ENCODE measurements at regions not wholly inside any gene's neighbourhood (a gene's known extent, or its start where the extent isn't known, plus 50 kb on each side); places are given as distances from the start of the nearest gene placed in this dataset.

DNA sequence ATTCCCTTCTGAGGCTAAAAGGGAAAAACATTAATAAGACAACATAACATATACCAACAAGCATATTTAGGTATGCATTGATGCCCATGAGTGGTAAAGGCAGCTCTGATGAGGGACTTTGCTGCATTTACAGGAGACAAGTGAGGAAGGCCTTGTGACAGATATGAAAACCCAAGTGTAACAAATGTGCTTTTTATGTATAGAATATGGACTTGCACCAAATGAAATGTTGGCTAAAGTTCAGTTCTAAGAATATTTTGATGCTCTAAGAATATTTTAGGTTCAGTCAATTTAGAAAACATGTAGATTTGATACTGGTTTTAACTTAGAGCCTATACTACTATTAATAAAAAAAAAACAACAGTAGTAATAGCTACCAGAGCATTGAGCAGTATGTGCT lies 424.7 kb downstream of the LMO4 start:
- no peak for TF ChIP-seq POLR2A (IDR thresholded peaks at IDR 0.05)
- TF ChIP-seq, protein P1, sequence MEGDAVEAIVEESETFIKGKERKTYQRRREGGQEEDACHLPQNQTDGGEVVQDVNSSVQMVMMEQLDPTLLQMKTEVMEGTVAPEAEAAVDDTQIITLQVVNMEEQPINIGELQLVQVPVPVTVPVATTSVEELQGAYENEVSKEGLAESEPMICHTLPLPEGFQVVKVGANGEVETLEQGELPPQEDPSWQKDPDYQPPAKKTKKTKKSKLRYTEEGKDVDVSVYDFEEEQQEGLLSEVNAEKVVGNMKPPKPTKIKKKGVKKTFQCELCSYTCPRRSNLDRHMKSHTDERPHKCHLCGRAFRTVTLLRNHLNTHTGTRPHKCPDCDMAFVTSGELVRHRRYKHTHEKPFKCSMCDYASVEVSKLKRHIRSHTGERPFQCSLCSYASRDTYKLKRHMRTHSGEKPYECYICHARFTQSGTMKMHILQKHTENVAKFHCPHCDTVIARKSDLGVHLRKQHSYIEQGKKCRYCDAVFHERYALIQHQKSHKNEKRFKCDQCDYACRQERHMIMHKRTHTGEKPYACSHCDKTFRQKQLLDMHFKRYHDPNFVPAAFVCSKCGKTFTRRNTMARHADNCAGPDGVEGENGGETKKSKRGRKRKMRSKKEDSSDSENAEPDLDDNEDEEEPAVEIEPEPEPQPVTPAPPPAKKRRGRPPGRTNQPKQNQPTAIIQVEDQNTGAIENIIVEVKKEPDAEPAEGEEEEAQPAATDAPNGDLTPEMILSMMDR (IDR thresholded peaks at IDR 0.05) = no peak
- Histone ChIP-seq H3K27ac (no peak overlapping the region), H3K4me3 (no peak overlapping the region), H3K9me3 (no peaks in the 10 kb centered on the region), H3K4me1 (no peaks in the 10 kb centered on the region), H3K36me3 (no peaks in the 10 kb centered on the region), H3K27me3 (no peaks in the 10 kb centered on the region)
- no peak for DNase-seq (ENCODE audit: low spot score in 2 of 2)

- Histone ChIP-seq H3K9me3 (no peaks in the 10 kb centered on the region), H3K36me3 (no peaks in the 10 kb centered on the region), H3K27me3 (no peaks in the 10 kb centered on the region), H3K4me3 (no peak overlapping the region), H3K27ac (no peak overlapping the region), H3K4me1 (no peaks in the 10 kb centered on the region)
- no peak for DNase-seq (ENCODE audit: low spot score in 2 of 2)
- TF ChIP-seq EP300 (IDR thresholded peaks at IDR 0.05) (no peak), POLR2A (IDR thresholded peaks at IDR 0.05) (no peak)
- TF ChIP-seq, protein P1 (IDR thresholded peaks at IDR 0.05) = no peak
Observed at GRCh38 chr1:87754139-87754538, 425.5 kb downstream of the LMO4 start.

GRCh38 chr1:87757676-87758075 lies 429.0 kb downstream of the LMO4 start:
- Histone ChIP-seq H3K4me3 (no peak overlapping the region), H3K27ac (no peak overlapping the region)
- 66 to 83% methylated on average over 9 of the region's 9 CpGs for WGBS, 2 donors

GRCh38 chr1:87759421-87760087 lies 430.9 kb downstream of the LMO4 start:
- no peak for DNase-seq (ENCODE audit: low spot score in 2 of 2)
- no peaks in the 10 kb centered on the region for H3K9me3 ChIP-seq
- no peaks in the 10 kb centered on the region for H3K36me3 ChIP-seq
- H3K4me3 ChIP-seq = no peak overlapping the region
- H3K27ac ChIP-seq = no peak overlapping the region
- H3K4me1 ChIP-seq = peaks cover 0 to 19% (median 0%) of the 10 kb centered on the region in 4 donors
- WGBS, 2 donors = 22 to 23% methylated on average over 4 of the region's 4 CpGs
- no peaks in the 10 kb centered on the region for H3K27me3 ChIP-seq
- no peak for TF ChIP-seq POLR2A (IDR thresholded peaks at IDR 0.05)
- TF ChIP-seq EP300 (IDR thresholded peaks at IDR 0.05) = no peak
- TF ChIP-seq, protein P1 (IDR thresholded peaks at IDR 0.05) = no peak

More at GRCh38 chr1:87757676-87758075, 429.0 kb downstream of the LMO4 start:
- Histone ChIP-seq H3K9me3 (no peaks in the 10 kb centered on the region), H3K4me1 (peaks cover 0 to 9% (median 0%) of the 10 kb centered on the region in 4 donors), H3K36me3 (no peaks in the 10 kb centered on the region), H3K27me3 (no peaks in the 10 kb centered on the region)
- TF ChIP-seq POLR2A (IDR thresholded peaks at IDR 0.05) (no peak), EP300 (IDR thresholded peaks at IDR 0.05) (no peak)
- TF ChIP-seq, protein P1 (IDR thresholded peaks at IDR 0.05) = no peak
- DNase-seq (ENCODE audit: low spot score in 2 of 2) = no peak

- no peak overlapping the region for H3K4me3 ChIP-seq
- H3K4me1 ChIP-seq = peaks cover 0 to 19% (median 0%) of the 10 kb centered on the region in 4 donors
- TF ChIP-seq POLR2A (IDR thresholded peaks at IDR 0.05) = no peak
- no peak for TF ChIP-seq EP300 (IDR thresholded peaks at IDR 0.05)
- TF ChIP-seq, protein P1 (IDR thresholded peaks at IDR 0.05) = no peak
- no peak for DNase-seq (ENCODE audit: low spot score in 2 of 2)
- H3K27ac ChIP-seq = no peak overlapping the region
- H3K9me3 ChIP-seq = no peaks in the 10 kb centered on the region
- WGBS, 2 donors = 50 to 57% methylated on average over 2 of the region's 2 CpGs
- no peaks in the 10 kb centered on the region for H3K27me3 ChIP-seq
- H3K36me3 ChIP-seq = no peaks in the 10 kb centered on the region
Observed at GRCh38 chr1:87760155-87760554, 431.5 kb downstream of the LMO4 start.
